G401 (cell line): ENCODE measurements at regions not wholly inside any gene's neighbourhood (a gene's known extent, or its start where the extent isn't known, plus 50 kb on each side); places are given as distances from the start of the nearest gene placed in this dataset.
A peak's percentile ranks its signal among the peaks of the same experiment; 100 is the strongest.
"Not testable (repeated sequence)": the region's sequence is repeated elsewhere in the genome, so short reads cannot be mapped to it uniquely, and the experiment has no call there.

Experiments used
- DNase-seq: peaks from one replicate; pipeline ENCODE4 v3.0.0-alpha.2; 2015; ENCODE audit warnings: low spot score
- in situ Hi-C: cut with HindIII; loops from 2 replicates; pipeline ENCODE4 v1.10.0; 2016; ENCODE audit warnings: low sequenced_read_pairs, mixed read lengths

GRCh38 chr10:45235260-45235769 lies 80.1 kb downstream of the OR13A1 start:
- peak; percentile 84 for DNase-seq
- in situ Hi-C loops = not testable (repeated sequence)

GRCh38 chr10:45235798-45236220 lies 79.6 kb downstream of the OR13A1 start:
- in situ Hi-C loops = no loop called here

DNA sequence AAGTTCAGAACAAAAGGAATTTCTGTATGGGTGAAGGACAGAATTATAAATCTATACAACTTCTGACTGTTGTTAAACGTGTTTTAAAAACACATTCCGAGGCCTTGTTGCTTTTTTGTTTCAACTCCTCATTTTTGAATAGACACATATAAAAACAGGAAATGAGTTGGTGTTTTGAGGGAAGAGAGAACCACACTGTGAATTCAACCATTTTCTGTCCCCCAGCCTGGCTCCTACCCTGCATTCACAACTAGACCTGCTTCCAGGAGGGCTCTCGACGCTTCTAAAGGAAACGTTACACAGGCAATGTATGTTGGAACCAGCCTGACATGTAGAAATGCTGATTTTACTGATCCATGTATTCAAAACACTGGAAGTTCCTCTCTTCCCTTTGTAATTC lies 76.5 kb downstream of the OR13A1 start:
- DNase-seq = no peak
- in situ Hi-C loops = no loop called here

More at GRCh38 chr10:45235798-45236220, 79.6 kb downstream of the OR13A1 start:
- no peak for DNase-seq

DNA sequence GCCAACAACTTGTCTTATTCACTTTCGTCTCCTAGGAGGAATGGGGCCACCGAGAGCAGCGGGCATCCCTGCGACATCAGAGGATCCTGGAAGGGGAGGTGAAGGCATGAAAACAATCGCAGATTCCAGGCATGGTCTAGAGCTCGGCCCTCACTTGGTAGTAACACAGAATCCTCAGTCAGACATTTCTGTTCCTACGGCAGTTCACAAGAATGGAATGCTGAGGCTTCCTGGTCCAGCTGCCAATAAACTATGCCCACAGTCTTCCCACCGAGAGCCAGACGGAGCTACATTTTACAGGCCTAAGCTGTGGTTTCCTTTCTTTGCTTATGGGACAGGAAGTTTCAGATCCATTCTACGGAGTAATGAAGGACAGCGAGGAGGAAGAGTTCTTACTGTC lies 75.8 kb downstream of the OR13A1 start:
- in situ Hi-C loops = no loop called here
- DNase-seq = no peak

GRCh38 chr10:45241865-45242520 lies 73.4 kb downstream of the OR13A1 start:
- no peak for DNase-seq
- in situ Hi-C loops = no loop called here

DNA sequence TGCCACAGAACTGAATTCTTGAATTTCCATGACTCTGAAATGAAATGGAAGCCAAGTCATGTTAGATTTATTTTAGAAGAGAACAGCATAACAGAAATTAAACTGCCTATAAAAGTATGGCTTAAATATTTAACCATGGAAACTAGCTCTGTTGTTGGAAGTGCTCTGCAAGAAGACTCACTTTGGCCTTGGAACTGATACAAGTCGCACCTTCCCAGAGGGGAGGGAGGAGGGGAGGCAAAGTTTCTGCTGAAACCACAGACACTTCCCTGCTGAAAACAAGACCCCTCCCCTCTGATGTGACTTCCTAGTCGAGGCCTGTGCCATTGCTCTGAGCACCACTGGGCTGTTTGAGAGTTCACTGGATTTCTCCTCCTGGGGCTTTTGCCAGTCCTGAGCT lies 72.1 kb downstream of the OR13A1 start:
- in situ Hi-C loops = no loop called here

GRCh38 chr10:45246522-45246921 lies 68.9 kb downstream of the OR13A1 start:
- no peak for DNase-seq
- in situ Hi-C loops = no loop called here

More for the DNA sequence above, 72.1 kb downstream of the OR13A1 start:
- DNase-seq = no peak

GRCh38 chr10:45249978-45250693 lies 65.3 kb downstream of the OR13A1 start:
- in situ Hi-C loops = no loop called here
- peak; percentile 82 for DNase-seq

- in situ Hi-C loops = not testable (repeated sequence)
Observed at GRCh38 chr10:45250694-45251075, 64.7 kb downstream of the OR13A1 start.

More at GRCh38 chr10:45250694-45251075, 64.7 kb downstream of the OR13A1 start:
- not testable (repeated sequence) for DNase-seq
